HepG2 (cell line): ENCODE measurements at regions not wholly inside any gene's neighbourhood (a gene's known extent, or its start where the extent isn't known, plus 50 kb on each side); places are given as distances from the start of the nearest gene placed in this dataset.

Source experiments
- ATAC-seq: fragments of 200-7000 bp; cut with Tn5 transposase; 3 replicates; pipeline ENCODE4 v1.9.1; 2020; ENCODE audit warnings: mild to moderate bottlenecking, moderate library complexity
- BruUV-seq: library from RNA; stranded (reverse); fragments of 400-500 nt; replicated peaks from 2 replicates; lab custom pipeline; 2021; lab: Mats Ljungman, UMichigan
- CTCF ChIA-PET: fragments of 300-600 bp; formaldehyde crosslinking; extraction: SDS; loops from one replicate; lab custom pipeline; 2021; ENCODE audit warnings: low total read pairs, inconsistent platforms, low intra/inter-chr PET ratio; lab: Yijun Ruan, JAX
- POLR2A ChIA-PET: fragments of 350-600 bp; sonication (Branson Sonifier 250); formaldehyde crosslinking; loops from one replicate; lab custom pipeline; 2020; ENCODE audit warnings: antibody characterized with exemption, inconsistent platforms; lab: Yijun Ruan, JAX
- DNase-seq: peaks from one replicate; pipeline ENCODE4 v3.0.0-alpha.2; 2015; ENCODE audit warnings: low spot score
- FAIRE-seq: peaks from 3 replicates; lab custom pipeline; 2011; peaks lifted over from hg19 to GRCh38; lab: Jason Lieb, UNC
- H2AFZ ChIP-seq: one replicate; pipeline ENCODE4 v1.6.1; 2011; ENCODE audit warnings: low read length, inconsistent platforms
- H3K27ac ChIP-seq: fragments of 300-600 bp; 3 replicates; pipeline ENCODE4 v1.8.0; 2011; ENCODE audit warnings: mixed run types, mild to moderate bottlenecking, mixed read lengths, low read length, inconsistent platforms; ENCODE audit not compliant: insufficient read depth; ENCODE audit errors: extremely low read length
- H3K27me3 ChIP-seq, 2 experiments: fragments of 200-600 bp in 1 of 2; 2 replicates in 1 of 2; 3 replicates in 1 of 2; pipeline versions ENCODE4 v1.6.0 to v1.8.0; 2011; ENCODE audit warnings: low read length in 2 of 2, mild to moderate bottlenecking in 2 of 2, moderate library complexity in 2 of 2, inconsistent platforms in 1 of 2; ENCODE audit not compliant: insufficient read depth in 2 of 2, control insufficient read depth in 1 of 2
- H3K36me3 ChIP-seq, 2 experiments: fragments of 200-600 bp in 1 of 2; replicated peaks in 1 of 2; 2 replicates in 1 of 2; 3 replicates in 1 of 2; pipeline versions ENCODE4 v1.5.1 to v1.8.0; 2011; ENCODE audit warnings: low read length in 2 of 2, inconsistent platforms in 1 of 2; ENCODE audit not compliant: insufficient read depth in 2 of 2, control insufficient read depth in 1 of 2
- H3K4me1 ChIP-seq: 2 replicates; pipeline ENCODE4 v1.5.1; 2012; ENCODE audit warnings: low read length, inconsistent platforms; ENCODE audit not compliant: insufficient read depth
- H3K4me2 ChIP-seq: 2 replicates; pipeline ENCODE4 v1.6.0; 2011; ENCODE audit warnings: low read depth, low read length, inconsistent platforms
- H3K4me3 ChIP-seq, 3 experiments: fragments of 200-600 bp in 1 of 3; sonication (generic), shearing (Covaris generic) in 1 of 3; replicated peaks in 1 of 3; 2 replicates each; pipeline ENCODE4 v1.5.1; 2011 to 2016; ENCODE audit warnings: low read length in 3 of 3, inconsistent platforms in 2 of 3, low read depth in 2 of 3, mild to moderate bottlenecking in 2 of 3, control low read depth in 1 of 3, mixed read lengths in 1 of 3; ENCODE audit not compliant: insufficient read depth in 1 of 3
- H3K79me2 ChIP-seq: one replicate; pipeline ENCODE4 v1.6.1; 2011; ENCODE audit warnings: low read length, inconsistent platforms; ENCODE audit not compliant: insufficient read depth
- H3K9ac ChIP-seq: 2 replicates; pipeline ENCODE4 v1.6.0; 2011; ENCODE audit warnings: mild to moderate bottlenecking, low read depth, low read length, inconsistent platforms; ENCODE audit not compliant: insufficient read depth
- H3K9me3 ChIP-seq: 2 replicates; pipeline ENCODE4 v1.5.1; 2012; ENCODE audit warnings: mild to moderate bottlenecking, low read length
- H4K20me1 ChIP-seq: 2 replicates; pipeline ENCODE4 v1.6.0; 2011; ENCODE audit warnings: inconsistent platforms, mild to moderate bottlenecking, low read length, moderate library complexity; ENCODE audit not compliant: insufficient read depth
- EZH2 ChIP-seq: conservative IDR thresholded peaks from 2 replicates; pipeline ENCODE4 v1.6.1; 2012; ENCODE audit warnings: mild to moderate bottlenecking, low read depth, low read length, moderate library complexity
- FIP1L1 ChIP-seq: fragments of 200-400 bp; formaldehyde crosslinking; IDR thresholded peaks from 2 replicates; pipeline ENCODE4 v1.6.1; 2018; ENCODE audit warnings: low read depth, mild to moderate bottlenecking, low read length, moderate library complexity, borderline replicate concordance; ENCODE audit not compliant: insufficient read depth
- GLI4 ChIP-seq: sonication (generic); formaldehyde crosslinking; IDR thresholded peaks from 2 replicates; pipeline ENCODE4 v1.5.1; 2020; ENCODE audit warnings: missing genetic modification reagents, mild to moderate bottlenecking, moderate library complexity, borderline replicate concordance
- HNF1B ChIP-seq: sonication (generic); formaldehyde crosslinking; IDR thresholded peaks from 2 replicates; pipeline ENCODE4 v1.5.1; 2020; ENCODE audit warnings: mild to moderate bottlenecking, moderate library complexity, missing genetic modification reagents
- LRRFIP1 ChIP-seq: sonication (generic); formaldehyde crosslinking; conservative IDR thresholded peaks from 2 replicates; pipeline ENCODE4 v1.4.0; 2020; ENCODE audit warnings: missing genetic modification reagents
- MAZ ChIP-seq, 2 experiments: sonication (generic) in 1 of 2; formaldehyde crosslinking in 1 of 2; IDR thresholded peaks; 2 replicates each; pipeline versions ENCODE4 v1.5.0 to v1.6.1; 2012 to 2020; ENCODE audit warnings: low read depth in 2 of 2, mild to moderate bottlenecking in 2 of 2, borderline replicate concordance in 1 of 2, improper control_type of control experiment in 1 of 2, low read length in 1 of 2, missing genetic modification reagents in 1 of 2, moderate library complexity in 1 of 2
- MIER2 ChIP-seq: IDR thresholded peaks from 2 replicates; pipeline ENCODE4 v1.6.1; 2016; ENCODE audit warnings: missing biosample characterization, missing genetic modification reagents
- NR2C2 ChIP-seq: sonication (generic); formaldehyde crosslinking; IDR thresholded peaks from 2 replicates; pipeline ENCODE4 v1.4.0; 2020; ENCODE audit warnings: missing genetic modification reagents, mild to moderate bottlenecking, moderate library complexity, borderline replicate concordance
- PHF5A ChIP-seq: IDR thresholded peaks from one replicate; pipeline ENCODE4 v1.6.1; 2018; ENCODE audit warnings: low read depth, missing genetic modification reagents; ENCODE audit not compliant: unreplicated experiment
- SMYD3 ChIP-seq: sonication (generic); formaldehyde crosslinking; IDR thresholded peaks from 2 replicates; pipeline ENCODE4 v1.8.1; 2023; ENCODE audit warnings: mild to moderate bottlenecking, missing genetic modification reagents
- ZNF501 ChIP-seq: sonication (generic); formaldehyde crosslinking; IDR thresholded peaks from 2 replicates; pipeline ENCODE4 v1.5.1; 2020; ENCODE audit warnings: mild to moderate bottlenecking, moderate library complexity, missing genetic modification reagents
- ZNF572 ChIP-seq: sonication (generic); formaldehyde crosslinking; IDR thresholded peaks from 2 replicates; pipeline ENCODE4 v1.5.1; 2020; ENCODE audit warnings: mild to moderate bottlenecking, missing genetic modification reagents
- ZNF639 ChIP-seq: conservative IDR thresholded peaks from 2 replicates; pipeline ENCODE4 v1.6.1; 2018; ENCODE audit warnings: missing genetic modification reagents
- ZNF746 ChIP-seq: sonication (generic); formaldehyde crosslinking; IDR thresholded peaks from 2 replicates; pipeline ENCODE4 v1.8.0; 2022; ENCODE audit warnings: mild to moderate bottlenecking, missing genetic modification reagents
- ZNF782 ChIP-seq: sonication (generic); formaldehyde crosslinking; IDR thresholded peaks from 2 replicates; pipeline ENCODE4 v1.4.0; 2020; ENCODE audit warnings: missing genetic modification reagents, mild to moderate bottlenecking, borderline replicate concordance
- WGBS: methylation state at CpG from one replicate; pipeline ENCODE4 v1.1.6; 2017; ENCODE audit warnings: low lambda C conversion rate; 5-methylcytosine and 5-hydroxymethylcytosine counted together
- in situ Hi-C: cut with HindIII; loops from 2 replicates; pipeline ENCODE4 v1.10.0; 2017; ENCODE audit warnings: low pct_unique_long_range_greater_than_20kb; ENCODE audit not compliant: extremely low pct_ligation_motif_present
- intact Hi-C: fragments of 100-400 bp; cut with micrococcal nuclease; formaldehyde crosslinking; loops from one replicate; pipeline ENCODE4 v1.10.0; 2022; ENCODE audit not compliant: unreplicated experiment
- TF ChIP-seq, protein P1 (sequence below): sonication (generic); formaldehyde crosslinking; conservative IDR thresholded peaks from 2 replicates; pipeline ENCODE4 v1.8.0; 2022; ENCODE audit warnings: mild to moderate bottlenecking, moderate library complexity, missing genetic modification reagents

DNA sequence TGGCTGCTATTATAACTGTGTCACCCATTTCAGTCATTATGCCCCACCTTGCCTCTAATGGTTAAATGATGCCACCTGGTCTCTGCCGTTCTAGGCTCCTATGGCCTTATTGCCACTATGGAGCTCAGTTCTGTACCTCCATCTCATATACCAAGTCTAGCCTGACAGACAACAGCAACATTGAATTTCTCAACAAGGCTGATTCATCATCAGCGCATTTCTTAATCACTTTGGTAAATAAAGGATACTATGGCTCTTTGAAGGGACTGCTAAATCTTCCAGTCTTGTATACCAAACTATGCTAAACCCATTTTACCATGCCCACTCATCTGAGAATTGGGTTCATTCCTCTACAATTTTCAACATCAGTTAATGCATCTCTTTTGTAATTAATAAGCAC is 784.5 kb upstream of the CELF4 start (continued):
- TF ChIP-seq ZNF639 (CRISPR knock-in tag) (no peak), PHF5A (CRISPR knock-in tag) (no peak), NR2C2 (no peak)

GRCh38 chr18:38330573-38330972 is 765.0 kb upstream of the CELF4 start:
- H3K4me1 ChIP-seq: no peaks in the 10 kb centered on the region
- 8% methylated on average over 3 of the region's 3 CpGs for WGBS
- H3K27me3 ChIP-seq: no peaks in the 10 kb centered on the region
- H3K9ac ChIP-seq: no peak overlapping the region
- ChIA-PET POLR2A (no interaction called here), CTCF (no interaction called here)
- no peaks in the 10 kb centered on the region for H3K79me2 ChIP-seq
- no peak for ATAC-seq
- H4K20me1 ChIP-seq: no peaks in the 10 kb centered on the region
- H2AFZ ChIP-seq: no peak overlapping the region
- no peaks in the 10 kb centered on the region for H3K36me3 ChIP-seq
- no peak overlapping the region for H3K4me2 ChIP-seq
- no TSS peak for BruUV-seq
- intact Hi-C loops: no loop called here
- DNase-seq: no peak
- in situ Hi-C loops: no loop called here
- no peaks in the 10 kb centered on the region for H3K9me3 ChIP-seq
- no peak overlapping the region for H3K27ac ChIP-seq
- FAIRE-seq: no peak
- H3K4me3 ChIP-seq: no peak overlapping the region
- no peak for TF ChIP-seq LRRFIP1
- no peak for TF ChIP-seq HNF1B
- no peak for TF ChIP-seq EZH2
- TF ChIP-seq GLI4: no peak
- no peak for TF ChIP-seq ZNF746
- no peak for TF ChIP-seq ZNF782 (CRISPR knock-in tag)
- TF ChIP-seq, protein P1, sequence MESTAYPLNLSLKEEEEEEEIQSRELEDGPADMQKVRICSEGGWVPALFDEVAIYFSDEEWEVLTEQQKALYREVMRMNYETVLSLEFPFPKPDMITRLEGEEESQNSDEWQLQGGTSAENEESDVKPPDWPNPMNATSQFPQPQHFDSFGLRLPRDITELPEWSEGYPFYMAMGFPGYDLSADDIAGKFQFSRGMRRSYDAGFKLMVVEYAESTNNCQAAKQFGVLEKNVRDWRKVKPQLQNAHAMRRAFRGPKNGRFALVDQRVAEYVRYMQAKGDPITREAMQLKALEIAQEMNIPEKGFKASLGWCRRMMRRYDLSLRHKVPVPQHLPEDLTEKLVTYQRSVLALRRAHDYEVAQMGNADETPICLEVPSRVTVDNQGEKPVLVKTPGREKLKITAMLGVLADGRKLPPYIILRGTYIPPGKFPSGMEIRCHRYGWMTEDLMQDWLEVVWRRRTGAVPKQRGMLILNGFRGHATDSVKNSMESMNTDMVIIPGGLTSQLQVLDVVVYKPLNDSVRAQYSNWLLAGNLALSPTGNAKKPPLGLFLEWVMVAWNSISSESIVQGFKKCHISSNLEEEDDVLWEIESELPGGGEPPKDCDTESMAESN (CRISPR knock-in tag): no peak
- no peak for TF ChIP-seq MAZ (IDR thresholded peaks at IDR 0.05; ENCODE audit: borderline replicate concordance, low read depth, low read length)
- TF ChIP-seq MAZ (CRISPR knock-in tag; IDR thresholded peaks at IDR 0.05; ENCODE audit: low read depth): no peak
- no peak for TF ChIP-seq ZNF572 (CRISPR knock-in tag)
- TF ChIP-seq SMYD3 (CRISPR knock-in tag): no peak
- no peak for TF ChIP-seq MIER2 (CRISPR knock-in tag)
- no peak for TF ChIP-seq ZNF501 (CRISPR knock-in tag)
- no peak for TF ChIP-seq FIP1L1
